ENCODE measurements at regions not wholly inside any gene's neighbourhood (a gene's known extent, or its start where the extent isn't known, plus 50 kb on each side); places are given as distances from the start of the nearest gene placed in this dataset.

DNA sequence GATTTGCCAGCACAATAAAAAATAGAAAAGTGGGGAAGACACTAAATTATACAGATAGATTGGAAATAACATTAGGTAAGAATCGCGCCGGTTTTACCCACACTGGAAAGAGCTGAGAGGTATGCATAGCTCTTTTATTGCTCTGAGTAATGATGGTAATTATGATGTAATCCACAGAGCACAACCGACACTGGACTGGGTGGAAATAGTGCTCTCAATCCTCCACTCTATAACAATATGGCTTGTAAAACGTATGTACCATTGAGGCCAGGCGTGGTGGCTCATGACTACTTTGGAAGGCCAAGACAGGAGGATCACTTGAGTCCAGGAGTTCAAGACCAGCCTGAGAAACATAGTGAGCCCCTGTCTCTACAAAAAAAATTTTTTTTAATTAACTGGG is 104.3 kb upstream of the RAPGEF2 start:
- no peak overlapping the region for H3K27ac ChIP-seq (ENCODE audit: insufficient read depth, low read depth, low read length)
- no peaks in the 10 kb centered on the region for H4K20me1 ChIP-seq (replicated peaks; ENCODE audit: control insufficient read depth, extremely low read depth, insufficient read depth, low read length)
- dilution Hi-C loops (cut with MboI; ENCODE audit: extremely low pct_ligation_motif_present, low sequenced_read_pairs) (no loop called here), intact Hi-C loops (cut with micrococcal nuclease) (no loop called here)
- CTCF ChIA-PET: no interaction called here
- no peaks in the 10 kb centered on the region for H3K9me3 ChIP-seq (replicated peaks; ENCODE audit: control insufficient read depth, insufficient read depth, low read length)
- no peak for DNase-seq (ENCODE audit: low read depth, low spot score)
- POLR2A ChIA-PET: no interaction called here
- no peak overlapping the region for H3K9ac ChIP-seq (replicated peaks; ENCODE audit: extremely low read depth, insufficient read depth, low read length)
- no peaks in the 10 kb centered on the region for H3K9me1 ChIP-seq (replicated peaks; ENCODE audit: control insufficient read depth, extremely low read depth, insufficient read depth, low read length)
- H3K27me3 ChIP-seq (ENCODE audit: control insufficient read depth in 2 of 2, insufficient read depth in 2 of 2, low read length in 2 of 2): no peaks in the 10 kb centered on the region
- no peak for FAIRE-seq
- H3K4me3 ChIP-seq (replicated peaks in 1 of 3; ENCODE audit: insufficient read depth in 1 of 3, low read depth in 1 of 3, low read length in 3 of 3): no peak overlapping the region
- H3K79me2 ChIP-seq (ENCODE audit: control insufficient read depth, insufficient read depth, low read length): no peaks in the 10 kb centered on the region
- peaks cover 26% of the 10 kb centered on the region for H3K4me1 ChIP-seq (ENCODE audit: control insufficient read depth, extremely low read depth, insufficient read depth, low read length)
- no TSS peak for BruUV-seq (replicated peaks)
- no peaks in the 10 kb centered on the region for H3K36me3 ChIP-seq (ENCODE audit: control insufficient read depth in 2 of 2, extremely low read depth in 1 of 2, insufficient read depth in 2 of 2, low read length in 2 of 2)
- no peak overlapping the region for H2AFZ ChIP-seq (ENCODE audit: low read depth, low read length)
- no peak for TF ChIP-seq GATA2 (IDR thresholded peaks at IDR 0.05; ENCODE audit: insufficient read depth, insufficient read length, low read depth, low read length)
- TF ChIP-seq POLR2AphosphoS5 (IDR thresholded peaks at IDR 0.05; ENCODE audit: insufficient read depth, low read depth, low read length): no peak
- TF ChIP-seq EZH2 (IDR thresholded peaks at IDR 0.05; ENCODE audit: borderline replicate concordance, low read depth, low read length, severe bottlenecking): no peak
- TF ChIP-seq POLR2A (IDR thresholded peaks at IDR 0.05; ENCODE audit: low read depth, low read length): no peak
- TF ChIP-seq FOS (IDR thresholded peaks at IDR 0.05; ENCODE audit: borderline replicate concordance, insufficient read depth, low read length): no peak
- TF ChIP-seq, protein P1, sequence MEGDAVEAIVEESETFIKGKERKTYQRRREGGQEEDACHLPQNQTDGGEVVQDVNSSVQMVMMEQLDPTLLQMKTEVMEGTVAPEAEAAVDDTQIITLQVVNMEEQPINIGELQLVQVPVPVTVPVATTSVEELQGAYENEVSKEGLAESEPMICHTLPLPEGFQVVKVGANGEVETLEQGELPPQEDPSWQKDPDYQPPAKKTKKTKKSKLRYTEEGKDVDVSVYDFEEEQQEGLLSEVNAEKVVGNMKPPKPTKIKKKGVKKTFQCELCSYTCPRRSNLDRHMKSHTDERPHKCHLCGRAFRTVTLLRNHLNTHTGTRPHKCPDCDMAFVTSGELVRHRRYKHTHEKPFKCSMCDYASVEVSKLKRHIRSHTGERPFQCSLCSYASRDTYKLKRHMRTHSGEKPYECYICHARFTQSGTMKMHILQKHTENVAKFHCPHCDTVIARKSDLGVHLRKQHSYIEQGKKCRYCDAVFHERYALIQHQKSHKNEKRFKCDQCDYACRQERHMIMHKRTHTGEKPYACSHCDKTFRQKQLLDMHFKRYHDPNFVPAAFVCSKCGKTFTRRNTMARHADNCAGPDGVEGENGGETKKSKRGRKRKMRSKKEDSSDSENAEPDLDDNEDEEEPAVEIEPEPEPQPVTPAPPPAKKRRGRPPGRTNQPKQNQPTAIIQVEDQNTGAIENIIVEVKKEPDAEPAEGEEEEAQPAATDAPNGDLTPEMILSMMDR (IDR thresholded peaks at IDR 0.05; ENCODE audit: extremely low read depth in 1 of 2, insufficient read depth in 1 of 2, low read depth in 1 of 2, low read length in 2 of 2): no peak
- TF ChIP-seq JUN (IDR thresholded peaks at IDR 0.05; ENCODE audit: borderline replicate concordance, insufficient read depth, insufficient read length, low read depth): no peak
- TF ChIP-seq, protein P2, sequence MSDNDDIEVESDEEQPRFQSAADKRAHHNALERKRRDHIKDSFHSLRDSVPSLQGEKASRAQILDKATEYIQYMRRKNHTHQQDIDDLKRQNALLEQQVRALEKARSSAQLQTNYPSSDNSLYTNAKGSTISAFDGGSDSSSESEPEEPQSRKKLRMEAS (IDR thresholded peaks at IDR 0.05; ENCODE audit: insufficient read depth, insufficient read length): no peak
- no peak for TF ChIP-seq MYC (IDR thresholded peaks at IDR 0.05; ENCODE audit: low read depth, low read length)
- no peak overlapping the region for H3K4me2 ChIP-seq (ENCODE audit: insufficient read depth, low read length)
